ENCODE measurements at regions not wholly inside any gene's neighbourhood (a gene's known extent, or its start where the extent isn't known, plus 50 kb on each side); places are given as distances from the start of the nearest gene placed in this dataset.

- H3K27me3 Mint-ChIP-seq (ENCODE audit: low read depth) = no peaks in the 10 kb centered on the region
- H3K36me3 Mint-ChIP-seq (ENCODE audit: low read depth) = no peaks in the 10 kb centered on the region
- H3K27ac Mint-ChIP-seq = no peak overlapping the region
- DNase-seq (no peak), ATAC-seq (no peak)
- no peaks in the 10 kb centered on the region for H3K9me3 Mint-ChIP-seq (ENCODE audit: insufficient read depth)
- no peak overlapping the region for H3K4me3 Mint-ChIP-seq
- ChIA-PET CTCF (no interaction called here), POLR2A (no interaction called here)
- H3K4me1 Mint-ChIP-seq (ENCODE audit: low read depth) = no peaks in the 10 kb centered on the region
These were observed 109.3 kb downstream of the GTPBP8 start for GRCh38 chr3:113100063-113100462.

- H3K27ac Mint-ChIP-seq = no peak overlapping the region
- ATAC-seq (no peak), DNase-seq (no peak)
- H3K27me3 Mint-ChIP-seq (ENCODE audit: low read depth) = no peaks in the 10 kb centered on the region
- H3K36me3 Mint-ChIP-seq (ENCODE audit: low read depth) = no peaks in the 10 kb centered on the region
- no peak overlapping the region for H3K4me3 Mint-ChIP-seq
- POLR2A ChIA-PET = no interaction called here
- H3K4me1 Mint-ChIP-seq (ENCODE audit: low read depth) = no peaks in the 10 kb centered on the region
- CTCF ChIA-PET = no interaction called here
- H3K9me3 Mint-ChIP-seq (ENCODE audit: insufficient read depth) = no peaks in the 10 kb centered on the region
These were observed 107.8 kb upstream of the BOC start for GRCh38 chr3:113103588-113103987.

- Mint-ChIP-seq H3K4me1 (ENCODE audit: low read depth) (no peaks in the 10 kb centered on the region), H3K4me3 (no peak overlapping the region), H3K36me3 (ENCODE audit: low read depth) (no peaks in the 10 kb centered on the region), H3K27me3 (ENCODE audit: low read depth) (no peaks in the 10 kb centered on the region), H3K27ac (no peak overlapping the region), H3K9me3 (ENCODE audit: insufficient read depth) (no peaks in the 10 kb centered on the region)
- ATAC-seq (no peak), DNase-seq (no peak)
- POLR2A ChIA-PET = no interaction called here
- CTCF ChIA-PET = interaction anchor here (1.0 kb wide), 1 partner anchor 184 kb away, joined by 3 read pairs; no protein-coding TSS in a partner anchor
These were observed 106.8 kb upstream of the BOC start for GRCh38 chr3:113104357-113105092.

GRCh38 chr3:113105093-113105449 lies 106.3 kb upstream of the BOC start:
- DNase-seq (no peak), ATAC-seq (no peak)
- Mint-ChIP-seq H3K36me3 (ENCODE audit: low read depth) (no peaks in the 10 kb centered on the region), H3K4me3 (no peak overlapping the region), H3K9me3 (ENCODE audit: insufficient read depth) (no peaks in the 10 kb centered on the region), H3K4me1 (ENCODE audit: low read depth) (no peaks in the 10 kb centered on the region), H3K27ac (no peak overlapping the region), H3K27me3 (ENCODE audit: low read depth) (no peaks in the 10 kb centered on the region)
- POLR2A ChIA-PET = no interaction called here
- CTCF ChIA-PET = interaction anchor here (1.0 kb wide), 1 partner anchor 183 kb away, joined by 3 read pairs; no protein-coding TSS in a partner anchor

GRCh38 chr3:113105966-113106660 lies 105.2 kb upstream of the BOC start:
- Mint-ChIP-seq H3K36me3 (ENCODE audit: low read depth) (no peaks in the 10 kb centered on the region), H3K4me3 (no peak overlapping the region), H3K4me1 (ENCODE audit: low read depth) (peaks cover 4% of the 10 kb centered on the region), H3K27ac (no peak overlapping the region), H3K27me3 (ENCODE audit: low read depth) (no peaks in the 10 kb centered on the region), H3K9me3 (ENCODE audit: insufficient read depth) (no peaks in the 10 kb centered on the region)
- ATAC-seq (no peak), DNase-seq (no peak)
- ChIA-PET CTCF (interaction anchor here (1.0 kb wide), 1 partner anchor 182 kb away, joined by 3 read pairs; no protein-coding TSS in a partner anchor), POLR2A (no interaction called here)

- ChIA-PET POLR2A (no interaction called here), CTCF (interaction anchor here (0.8 kb wide), 1 partner anchor 121 kb away, joined by 3 read pairs; no protein-coding TSS in a partner anchor)
- DNase-seq (no peak), ATAC-seq (no peak)
- H3K4me3 Mint-ChIP-seq = no peak overlapping the region
- peaks cover 8% of the 10 kb centered on the region for H3K4me1 Mint-ChIP-seq (ENCODE audit: low read depth)
- no peaks in the 10 kb centered on the region for H3K36me3 Mint-ChIP-seq (ENCODE audit: low read depth)
- no peaks in the 10 kb centered on the region for H3K9me3 Mint-ChIP-seq (ENCODE audit: insufficient read depth)
- H3K27me3 Mint-ChIP-seq (ENCODE audit: low read depth) = no peaks in the 10 kb centered on the region
- H3K27ac Mint-ChIP-seq = no peak overlapping the region
These were observed 101.1 kb upstream of the BOC start for GRCh38 chr3:113110267-113110666.

- POLR2A ChIA-PET = no interaction called here
- ATAC-seq = peak; percentile 79
- peak; percentile 21 for DNase-seq
- no peaks in the 10 kb centered on the region for H3K9me3 Mint-ChIP-seq (ENCODE audit: insufficient read depth)
- no peaks in the 10 kb centered on the region for H3K36me3 Mint-ChIP-seq (ENCODE audit: low read depth)
- H3K27me3 Mint-ChIP-seq (ENCODE audit: low read depth) = no peaks in the 10 kb centered on the region
- H3K27ac Mint-ChIP-seq = no peak overlapping the region
- no peak overlapping the region for H3K4me3 Mint-ChIP-seq
- H3K4me1 Mint-ChIP-seq (ENCODE audit: low read depth) = peaks cover 8% of the 10 kb centered on the region
- CTCF ChIA-PET = no interaction called here
These were observed 100.2 kb upstream of the BOC start for GRCh38 chr3:113111011-113111707.

GRCh38 chr3:113113361-113113760 lies 98.0 kb upstream of the BOC start:
- Mint-ChIP-seq H3K4me3 (no peak overlapping the region), H3K27ac (no peak overlapping the region), H3K27me3 (ENCODE audit: low read depth) (no peaks in the 10 kb centered on the region), H3K9me3 (ENCODE audit: insufficient read depth) (no peaks in the 10 kb centered on the region), H3K36me3 (ENCODE audit: low read depth) (no peaks in the 10 kb centered on the region), H3K4me1 (ENCODE audit: low read depth) (peaks cover 8% of the 10 kb centered on the region)
- ATAC-seq (no peak), DNase-seq (no peak)
- ChIA-PET POLR2A (no interaction called here), CTCF (no interaction called here)

GRCh38 chr3:113117511-113118234 lies 93.7 kb upstream of the BOC start:
- Mint-ChIP-seq H3K27me3 (ENCODE audit: low read depth) (no peaks in the 10 kb centered on the region), H3K4me3 (no peak overlapping the region), H3K27ac (no peak overlapping the region), H3K4me1 (ENCODE audit: low read depth) (no peaks in the 10 kb centered on the region), H3K36me3 (ENCODE audit: low read depth) (no peaks in the 10 kb centered on the region), H3K9me3 (ENCODE audit: insufficient read depth) (no peaks in the 10 kb centered on the region)
- ChIA-PET CTCF (interaction anchor here (1.2 kb wide), 1 partner anchor 17 kb away, joined by 4 read pairs; no protein-coding TSS in a partner anchor), POLR2A (interaction anchor here (0.6 kb wide), 1 partner anchor 261 kb away, joined by 3 read pairs; no protein-coding TSS in a partner anchor)
- DNase-seq = no peak
- ATAC-seq = no peak

- Mint-ChIP-seq H3K9me3 (ENCODE audit: insufficient read depth) (no peaks in the 10 kb centered on the region), H3K4me1 (ENCODE audit: low read depth) (no peaks in the 10 kb centered on the region), H3K4me3 (no peak overlapping the region), H3K27ac (no peak overlapping the region), H3K27me3 (ENCODE audit: low read depth) (peaks cover 2% of the 10 kb centered on the region), H3K36me3 (ENCODE audit: low read depth) (no peaks in the 10 kb centered on the region)
- ChIA-PET POLR2A (no interaction called here), CTCF (no interaction called here)
- ATAC-seq (no peak), DNase-seq (no peak)
These were observed 93.0 kb upstream of the BOC start for GRCh38 chr3:113118336-113118735.

GRCh38 chr3:113124256-113124830 lies 87.0 kb upstream of the BOC start:
- CTCF ChIA-PET = interaction anchor here (0.8 to 1.0 kb wide), 2 partner anchors 12 to 208 kb away, joined by 3 to 4 read pairs; no protein-coding TSS in a partner anchor
- H3K9me3 Mint-ChIP-seq (ENCODE audit: insufficient read depth) = no peaks in the 10 kb centered on the region

More at GRCh38 chr3:113124256-113124830, 87.0 kb upstream of the BOC start:
- H3K36me3 Mint-ChIP-seq (ENCODE audit: low read depth) = no peaks in the 10 kb centered on the region
- no peak overlapping the region for H3K4me3 Mint-ChIP-seq
- POLR2A ChIA-PET = no interaction called here
- DNase-seq (no peak), ATAC-seq (no peak)
- no peak overlapping the region for H3K27ac Mint-ChIP-seq
- no peaks in the 10 kb centered on the region for H3K4me1 Mint-ChIP-seq (ENCODE audit: low read depth)
- H3K27me3 Mint-ChIP-seq (ENCODE audit: low read depth) = peaks cover 4% of the 10 kb centered on the region
